ENCODE measurements at regions not wholly inside any gene's neighbourhood (a gene's known extent, or its start where the extent isn't known, plus 50 kb on each side); places are given as distances from the start of the nearest gene placed in this dataset.

DNA sequence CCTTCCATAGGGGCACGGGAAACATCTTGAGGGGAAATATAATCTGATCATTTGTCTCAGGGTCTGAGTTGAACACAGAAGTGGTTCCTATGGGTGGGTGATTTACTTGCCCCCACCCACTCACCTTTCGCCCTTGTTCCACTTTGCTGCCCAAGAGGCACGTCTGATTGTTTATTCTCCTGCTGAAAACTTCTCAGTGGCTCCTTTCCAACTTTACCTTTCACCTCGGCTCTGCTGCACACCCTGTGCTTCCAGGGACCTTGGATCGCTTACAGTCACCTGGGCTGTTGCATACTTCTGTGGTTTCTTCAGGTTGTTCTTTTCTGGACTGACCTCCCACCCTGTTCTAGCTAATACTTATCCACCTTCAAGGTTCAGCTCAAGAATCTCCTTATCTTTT, 213.4 kb upstream of the JADE1 start (continued):
- TF ChIP-seq AR (CRISPR knock-in tag; IDR thresholded peaks at IDR 0.05) = no peak
- TF ChIP-seq NR2C2 (CRISPR knock-in tag; IDR thresholded peaks at IDR 0.05) = no peak
- TF ChIP-seq RELA (CRISPR knock-in tag; IDR thresholded peaks at IDR 0.05; ENCODE audit: borderline replicate concordance) = no peak
- TF ChIP-seq TCF7 (CRISPR knock-in tag; IDR thresholded peaks at IDR 0.05; ENCODE audit: low read depth) = no peak
- TF ChIP-seq ZNF416 (CRISPR knock-in tag; IDR thresholded peaks at IDR 0.05) = no peak
- TF ChIP-seq GABPB1 (CRISPR knock-in tag; IDR thresholded peaks at IDR 0.05) = no peak
- no peak for TF ChIP-seq ZNF671 (CRISPR knock-in tag; IDR thresholded peaks at IDR 0.05)
- no peak for TF ChIP-seq ZNF317 (CRISPR knock-in tag; IDR thresholded peaks at IDR 0.05; ENCODE audit: borderline replicate concordance, low read depth)

GRCh38 chr4:128591482-128591881, 218.0 kb upstream of the JADE1 start:
- Mint-ChIP-seq H3K4me1 (peaks cover 17% of the 10 kb centered on the region), H3K36me3 (peaks cover 23% of the 10 kb centered on the region), H3K4me3 (no peak overlapping the region), H3K9me3 (peaks cover 30% of the 10 kb centered on the region), H3K27me3 (ENCODE audit: low read depth) (peaks cover 13% of the 10 kb centered on the region), H3K27ac (no peak overlapping the region; the same call in 1 of the 2 replicates)
- POLR2A ChIA-PET = interaction anchor here (0.5 kb wide), 1 partner anchor 319 kb away, joined by 4 read pairs; no protein-coding TSS in a partner anchor
- CTCF ChIA-PET = interaction anchor here (0.7 to 0.9 kb wide), 2 partner anchors 16 to 17 kb away, joined by 3 to 4 read pairs; no protein-coding TSS in a partner anchor
- TF ChIP-seq, protein P1, sequence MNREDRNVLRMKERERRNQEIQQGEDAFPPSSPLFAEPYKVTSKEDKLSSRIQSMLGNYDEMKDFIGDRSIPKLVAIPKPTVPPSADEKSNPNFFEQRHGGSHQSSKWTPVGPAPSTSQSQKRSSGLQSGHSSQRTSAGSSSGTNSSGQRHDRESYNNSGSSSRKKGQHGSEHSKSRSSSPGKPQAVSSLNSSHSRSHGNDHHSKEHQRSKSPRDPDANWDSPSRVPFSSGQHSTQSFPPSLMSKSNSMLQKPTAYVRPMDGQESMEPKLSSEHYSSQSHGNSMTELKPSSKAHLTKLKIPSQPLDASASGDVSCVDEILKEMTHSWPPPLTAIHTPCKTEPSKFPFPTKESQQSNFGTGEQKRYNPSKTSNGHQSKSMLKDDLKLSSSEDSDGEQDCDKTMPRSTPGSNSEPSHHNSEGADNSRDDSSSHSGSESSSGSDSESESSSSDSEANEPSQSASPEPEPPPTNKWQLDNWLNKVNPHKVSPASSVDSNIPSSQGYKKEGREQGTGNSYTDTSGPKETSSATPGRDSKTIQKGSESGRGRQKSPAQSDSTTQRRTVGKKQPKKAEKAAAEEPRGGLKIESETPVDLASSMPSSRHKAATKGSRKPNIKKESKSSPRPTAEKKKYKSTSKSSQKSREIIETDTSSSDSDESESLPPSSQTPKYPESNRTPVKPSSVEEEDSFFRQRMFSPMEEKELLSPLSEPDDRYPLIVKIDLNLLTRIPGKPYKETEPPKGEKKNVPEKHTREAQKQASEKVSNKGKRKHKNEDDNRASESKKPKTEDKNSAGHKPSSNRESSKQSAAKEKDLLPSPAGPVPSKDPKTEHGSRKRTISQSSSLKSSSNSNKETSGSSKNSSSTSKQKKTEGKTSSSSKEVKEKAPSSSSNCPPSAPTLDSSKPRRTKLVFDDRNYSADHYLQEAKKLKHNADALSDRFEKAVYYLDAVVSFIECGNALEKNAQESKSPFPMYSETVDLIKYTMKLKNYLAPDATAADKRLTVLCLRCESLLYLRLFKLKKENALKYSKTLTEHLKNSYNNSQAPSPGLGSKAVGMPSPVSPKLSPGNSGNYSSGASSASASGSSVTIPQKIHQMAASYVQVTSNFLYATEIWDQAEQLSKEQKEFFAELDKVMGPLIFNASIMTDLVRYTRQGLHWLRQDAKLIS (CRISPR knock-in tag; IDR thresholded peaks at IDR 0.05; ENCODE audit: borderline replicate concordance) = no peak
- no peak for TF ChIP-seq JAZF1 (CRISPR knock-in tag; IDR thresholded peaks at IDR 0.05)
- no peak for TF ChIP-seq NFYB (CRISPR knock-in tag; conservative IDR thresholded peaks at IDR 0.05; ENCODE audit: low read depth)
- no peak for TF ChIP-seq SP1 (CRISPR knock-in tag; conservative IDR thresholded peaks at IDR 0.05)
- no peak for TF ChIP-seq ZNF219 (CRISPR knock-in tag; IDR thresholded peaks at IDR 0.05; ENCODE audit: borderline replicate concordance)
- TF ChIP-seq, protein P2, sequence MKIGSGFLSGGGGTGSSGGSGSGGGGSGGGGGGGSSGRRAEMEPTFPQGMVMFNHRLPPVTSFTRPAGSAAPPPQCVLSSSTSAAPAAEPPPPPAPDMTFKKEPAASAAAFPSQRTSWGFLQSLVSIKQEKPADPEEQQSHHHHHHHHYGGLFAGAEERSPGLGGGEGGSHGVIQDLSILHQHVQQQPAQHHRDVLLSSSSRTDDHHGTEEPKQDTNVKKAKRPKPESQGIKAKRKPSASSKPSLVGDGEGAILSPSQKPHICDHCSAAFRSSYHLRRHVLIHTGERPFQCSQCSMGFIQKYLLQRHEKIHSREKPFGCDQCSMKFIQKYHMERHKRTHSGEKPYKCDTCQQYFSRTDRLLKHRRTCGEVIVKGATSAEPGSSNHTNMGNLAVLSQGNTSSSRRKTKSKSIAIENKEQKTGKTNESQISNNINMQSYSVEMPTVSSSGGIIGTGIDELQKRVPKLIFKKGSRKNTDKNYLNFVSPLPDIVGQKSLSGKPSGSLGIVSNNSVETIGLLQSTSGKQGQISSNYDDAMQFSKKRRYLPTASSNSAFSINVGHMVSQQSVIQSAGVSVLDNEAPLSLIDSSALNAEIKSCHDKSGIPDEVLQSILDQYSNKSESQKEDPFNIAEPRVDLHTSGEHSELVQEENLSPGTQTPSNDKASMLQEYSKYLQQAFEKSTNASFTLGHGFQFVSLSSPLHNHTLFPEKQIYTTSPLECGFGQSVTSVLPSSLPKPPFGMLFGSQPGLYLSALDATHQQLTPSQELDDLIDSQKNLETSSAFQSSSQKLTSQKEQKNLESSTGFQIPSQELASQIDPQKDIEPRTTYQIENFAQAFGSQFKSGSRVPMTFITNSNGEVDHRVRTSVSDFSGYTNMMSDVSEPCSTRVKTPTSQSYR (CRISPR knock-in tag; IDR thresholded peaks at IDR 0.05) = no peak
- TF ChIP-seq ZNF396 (CRISPR knock-in tag; IDR thresholded peaks at IDR 0.05; ENCODE audit: borderline replicate concordance) = no peak
- TF ChIP-seq, protein P3, sequence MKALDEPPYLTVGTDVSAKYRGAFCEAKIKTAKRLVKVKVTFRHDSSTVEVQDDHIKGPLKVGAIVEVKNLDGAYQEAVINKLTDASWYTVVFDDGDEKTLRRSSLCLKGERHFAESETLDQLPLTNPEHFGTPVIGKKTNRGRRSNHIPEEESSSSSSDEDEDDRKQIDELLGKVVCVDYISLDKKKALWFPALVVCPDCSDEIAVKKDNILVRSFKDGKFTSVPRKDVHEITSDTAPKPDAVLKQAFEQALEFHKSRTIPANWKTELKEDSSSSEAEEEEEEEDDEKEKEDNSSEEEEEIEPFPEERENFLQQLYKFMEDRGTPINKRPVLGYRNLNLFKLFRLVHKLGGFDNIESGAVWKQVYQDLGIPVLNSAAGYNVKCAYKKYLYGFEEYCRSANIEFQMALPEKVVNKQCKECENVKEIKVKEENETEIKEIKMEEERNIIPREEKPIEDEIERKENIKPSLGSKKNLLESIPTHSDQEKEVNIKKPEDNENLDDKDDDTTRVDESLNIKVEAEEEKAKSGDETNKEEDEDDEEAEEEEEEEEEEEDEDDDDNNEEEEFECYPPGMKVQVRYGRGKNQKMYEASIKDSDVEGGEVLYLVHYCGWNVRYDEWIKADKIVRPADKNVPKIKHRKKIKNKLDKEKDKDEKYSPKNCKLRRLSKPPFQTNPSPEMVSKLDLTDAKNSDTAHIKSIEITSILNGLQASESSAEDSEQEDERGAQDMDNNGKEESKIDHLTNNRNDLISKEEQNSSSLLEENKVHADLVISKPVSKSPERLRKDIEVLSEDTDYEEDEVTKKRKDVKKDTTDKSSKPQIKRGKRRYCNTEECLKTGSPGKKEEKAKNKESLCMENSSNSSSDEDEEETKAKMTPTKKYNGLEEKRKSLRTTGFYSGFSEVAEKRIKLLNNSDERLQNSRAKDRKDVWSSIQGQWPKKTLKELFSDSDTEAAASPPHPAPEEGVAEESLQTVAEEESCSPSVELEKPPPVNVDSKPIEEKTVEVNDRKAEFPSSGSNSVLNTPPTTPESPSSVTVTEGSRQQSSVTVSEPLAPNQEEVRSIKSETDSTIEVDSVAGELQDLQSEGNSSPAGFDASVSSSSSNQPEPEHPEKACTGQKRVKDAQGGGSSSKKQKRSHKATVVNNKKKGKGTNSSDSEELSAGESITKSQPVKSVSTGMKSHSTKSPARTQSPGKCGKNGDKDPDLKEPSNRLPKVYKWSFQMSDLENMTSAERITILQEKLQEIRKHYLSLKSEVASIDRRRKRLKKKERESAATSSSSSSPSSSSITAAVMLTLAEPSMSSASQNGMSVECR (CRISPR knock-in tag; IDR thresholded peaks at IDR 0.05; ENCODE audit: borderline replicate concordance) = no peak
- TF ChIP-seq ZNF671 (CRISPR knock-in tag; IDR thresholded peaks at IDR 0.05) = no peak
- TF ChIP-seq CBFB (CRISPR knock-in tag; IDR thresholded peaks at IDR 0.05; ENCODE audit: low read depth) = no peak
- no peak for DNase-seq (ENCODE audit: low spot score)
- ATAC-seq = no peak
